Esophagus muscularis mucosa (tissue), 3 donors: ENCODE measurements at regions not wholly inside any gene's neighbourhood (a gene's known extent, or its start where the extent isn't known, plus 50 kb on each side); places are given as distances from the start of the nearest gene placed in this dataset.

Experiments
- EP300 ChIP-seq: sonication (generic); formaldehyde crosslinking; IDR thresholded peaks from one replicate; pipeline ENCODE4 v1.6.1; 2017; ENCODE audit warnings: antibody characterized with exemption
- TF ChIP-seq, protein P1 (sequence below), 3 experiments: fragments of 200-600 bp in 2 of 3; fragments of 450-650 bp in 1 of 3; sonication (generic) in 2 of 3; IDR thresholded peaks; one replicate each; pipeline ENCODE4 v1.5.1; 2017 to 2019; ENCODE audit warnings: antibody characterized with exemption in 3 of 3, mild to moderate bottlenecking in 2 of 3, moderate library complexity in 1 of 3

DNA sequence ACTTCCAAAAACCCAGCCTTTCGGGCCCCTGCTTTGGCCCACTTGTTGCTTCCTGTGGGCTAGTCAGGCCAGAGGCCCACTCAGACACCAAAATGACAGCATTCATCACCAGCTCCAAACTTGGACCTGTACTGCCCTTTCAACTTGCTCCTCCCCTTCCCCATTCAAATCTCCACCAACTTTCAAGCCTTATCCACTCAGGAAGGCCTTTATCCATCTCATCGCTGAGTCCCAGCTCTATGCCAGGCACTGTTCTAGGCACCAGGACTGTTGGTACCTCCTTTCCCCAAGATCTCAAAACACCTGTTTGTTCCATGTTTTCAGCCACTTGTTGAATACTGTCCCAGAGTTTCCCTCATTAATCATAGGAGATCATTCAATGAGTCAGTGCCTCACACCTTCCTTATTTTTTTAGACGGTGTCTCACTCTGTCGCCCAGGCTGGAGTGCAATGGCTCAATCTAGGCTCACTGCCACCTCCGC lies 1011.4 kb downstream of the UQCRFS1 start:
- no peak for TF ChIP-seq EP300
- TF ChIP-seq, protein P1, sequence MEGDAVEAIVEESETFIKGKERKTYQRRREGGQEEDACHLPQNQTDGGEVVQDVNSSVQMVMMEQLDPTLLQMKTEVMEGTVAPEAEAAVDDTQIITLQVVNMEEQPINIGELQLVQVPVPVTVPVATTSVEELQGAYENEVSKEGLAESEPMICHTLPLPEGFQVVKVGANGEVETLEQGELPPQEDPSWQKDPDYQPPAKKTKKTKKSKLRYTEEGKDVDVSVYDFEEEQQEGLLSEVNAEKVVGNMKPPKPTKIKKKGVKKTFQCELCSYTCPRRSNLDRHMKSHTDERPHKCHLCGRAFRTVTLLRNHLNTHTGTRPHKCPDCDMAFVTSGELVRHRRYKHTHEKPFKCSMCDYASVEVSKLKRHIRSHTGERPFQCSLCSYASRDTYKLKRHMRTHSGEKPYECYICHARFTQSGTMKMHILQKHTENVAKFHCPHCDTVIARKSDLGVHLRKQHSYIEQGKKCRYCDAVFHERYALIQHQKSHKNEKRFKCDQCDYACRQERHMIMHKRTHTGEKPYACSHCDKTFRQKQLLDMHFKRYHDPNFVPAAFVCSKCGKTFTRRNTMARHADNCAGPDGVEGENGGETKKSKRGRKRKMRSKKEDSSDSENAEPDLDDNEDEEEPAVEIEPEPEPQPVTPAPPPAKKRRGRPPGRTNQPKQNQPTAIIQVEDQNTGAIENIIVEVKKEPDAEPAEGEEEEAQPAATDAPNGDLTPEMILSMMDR (IDR thresholded peaks at IDR 0.05), result no peak
